H1 (cell line): ENCODE measurements at regions not wholly inside any gene's neighbourhood (a gene's known extent, or its start where the extent isn't known, plus 50 kb on each side); places are given as distances from the start of the nearest gene placed in this dataset.

Source experiments
- BCL11A ChIP-seq, 2 experiments: IDR thresholded peaks; one replicate each; pipeline ENCODE4 v1.6.1; 2011; ENCODE audit warnings: low read depth in 2 of 2, low read length in 2 of 2, mild to moderate bottlenecking in 2 of 2
- BRCA1 ChIP-seq: IDR thresholded peaks from 2 replicates; pipeline ENCODE4 v1.6.1; 2012; ENCODE audit warnings: low read depth, low read length, improper control_type of control experiment
- EGR1 ChIP-seq: IDR thresholded peaks from 2 replicates; pipeline ENCODE4 v1.6.1; 2011; ENCODE audit warnings: low read depth, low read length, borderline replicate concordance
- MAFK ChIP-seq: IDR thresholded peaks from 2 replicates; pipeline ENCODE4 v1.6.1; 2012; ENCODE audit warnings: low read depth, mild to moderate bottlenecking, improper control_type of control experiment, low read length
- SAP30 ChIP-seq: fragments of 300-600 bp; sonication (generic); IDR thresholded peaks from 2 replicates; pipeline ENCODE4 v1.7.1; 2012; ENCODE audit warnings: low read length, moderate library complexity, mild to moderate bottlenecking, inconsistent platforms; ENCODE audit not compliant: insufficient read depth, insufficient replicate concordance
- SP2 ChIP-seq: IDR thresholded peaks from 2 replicates; pipeline ENCODE4 v1.6.1; 2012; ENCODE audit warnings: mild to moderate bottlenecking, low read length, inconsistent platforms
- TEAD4 ChIP-seq: IDR thresholded peaks from 2 replicates; pipeline ENCODE4 v1.6.1; 2012; ENCODE audit warnings: low read depth, low read length, inconsistent platforms, mixed read lengths

- TF ChIP-seq EGR1 (no peak), SAP30 (no peak), BCL11A (IDR thresholded peaks at IDR 0.05; ENCODE audit: low read depth in 2 of 2, low read length in 2 of 2) (no peak), TEAD4 (no peak), BRCA1 (no peak), SP2 (no peak), MAFK (no peak)
Observed at GRCh38 chr10:2888403-2889004, 178.8 kb upstream of the PFKP start (continued).
